KMS-11 (cell line): ENCODE measurements at regions not wholly inside any gene's neighbourhood (a gene's known extent, or its start where the extent isn't known, plus 50 kb on each side); places are given as distances from the start of the nearest gene placed in this dataset.

Source experiments
- H2AFZ ChIP-seq: fragments of 200-600 bp; sonication (generic); 2 replicates; pipeline ENCODE4 v1.6.1; 2016; ENCODE audit warnings: antibody characterized with exemption, mixed run types, low read depth
- H3K27ac ChIP-seq: fragments of 200-600 bp; sonication (generic); 2 replicates; pipeline ENCODE4 v1.6.1; 2016; ENCODE audit warnings: mild to moderate bottlenecking, mixed run types
- H3K27me3 ChIP-seq: fragments of 200-600 bp; sonication (generic); 2 replicates; pipeline ENCODE4 v1.6.1; 2017; ENCODE audit warnings: mild to moderate bottlenecking, low read depth, mixed run types, moderate library complexity; ENCODE audit not compliant: insufficient read depth
- H3K36me3 ChIP-seq: fragments of 200-600 bp; sonication (generic); 2 replicates; pipeline ENCODE4 v1.6.1; 2017; ENCODE audit warnings: mild to moderate bottlenecking, mixed run types; ENCODE audit not compliant: insufficient read depth
- H3K4me1 ChIP-seq: fragments of 200-600 bp; sonication (generic); 2 replicates; pipeline ENCODE4 v1.6.1; 2016; ENCODE audit warnings: mild to moderate bottlenecking, low read depth, mixed run types; ENCODE audit not compliant: poor library complexity, severe bottlenecking
- H3K4me2 ChIP-seq: fragments of 200-600 bp; sonication (generic); 2 replicates; pipeline ENCODE4 v1.7.0; 2016; ENCODE audit warnings: mild to moderate bottlenecking, mixed run types
- H3K4me3 ChIP-seq: fragments of 200-600 bp; sonication (generic); IDR thresholded peaks from 2 replicates; pipeline ENCODE4 v1.6.1; 2017; ENCODE audit warnings: low read depth, low read length, mixed read lengths; ENCODE audit not compliant: insufficient read depth
- H3K79me2 ChIP-seq: fragments of 200-600 bp; sonication (generic); 2 replicates; pipeline ENCODE4 v1.6.1; 2016; ENCODE audit warnings: low read depth, mixed run types; ENCODE audit not compliant: insufficient read depth
- H3K9ac ChIP-seq: fragments of 200-600 bp; sonication (generic); 2 replicates; pipeline ENCODE4 v1.6.1; 2016; ENCODE audit warnings: mild to moderate bottlenecking, mixed run types
- H4K20me1 ChIP-seq: fragments of 200-600 bp; sonication (generic); 2 replicates; pipeline ENCODE4 v1.6.1; 2016; ENCODE audit warnings: mild to moderate bottlenecking, mixed run types; ENCODE audit not compliant: insufficient read depth
- TF ChIP-seq, protein P1 (sequence below): fragments of 200-600 bp; sonication (generic); conservative IDR thresholded peaks from 2 replicates; pipeline ENCODE4 v1.6.1; 2017; ENCODE audit warnings: low read depth, mild to moderate bottlenecking, antibody characterized with exemption, low read length, moderate library complexity, mixed read lengths

DNA sequence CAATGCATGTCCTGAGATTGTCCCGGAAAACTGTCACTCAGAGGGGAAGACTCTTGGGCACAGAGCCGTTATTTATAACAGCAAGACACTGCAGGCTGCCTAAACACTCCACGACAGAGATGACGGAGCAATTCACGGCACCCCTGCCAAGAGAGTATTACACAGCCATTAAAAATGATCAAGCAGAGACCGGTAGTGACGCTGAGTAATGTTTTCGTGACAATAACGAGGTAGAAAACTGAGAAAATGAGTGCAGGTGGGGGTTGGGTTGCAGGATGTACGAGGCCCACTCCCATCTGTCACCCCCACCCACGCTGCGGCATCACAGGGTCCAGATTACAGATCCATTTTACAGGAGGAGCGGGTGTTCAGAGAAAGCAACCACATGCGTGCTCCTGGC is 58.9 kb upstream of the LINGO1 start:
- H2AFZ ChIP-seq, result no peak overlapping the region
- H3K36me3 ChIP-seq, result no peaks in the 10 kb centered on the region
- peaks cover 77% of the 10 kb centered on the region; the same call in 1 of the 2 replicates for H3K27me3 ChIP-seq
- no peak overlapping the region for H3K4me3 ChIP-seq
- no peak overlapping the region for H3K4me2 ChIP-seq
- no peak overlapping the region for H3K9ac ChIP-seq
- no peaks in the 10 kb centered on the region for H3K79me2 ChIP-seq
- no peak overlapping the region for H3K27ac ChIP-seq
- no peaks in the 10 kb centered on the region for H4K20me1 ChIP-seq
- TF ChIP-seq, protein P1, sequence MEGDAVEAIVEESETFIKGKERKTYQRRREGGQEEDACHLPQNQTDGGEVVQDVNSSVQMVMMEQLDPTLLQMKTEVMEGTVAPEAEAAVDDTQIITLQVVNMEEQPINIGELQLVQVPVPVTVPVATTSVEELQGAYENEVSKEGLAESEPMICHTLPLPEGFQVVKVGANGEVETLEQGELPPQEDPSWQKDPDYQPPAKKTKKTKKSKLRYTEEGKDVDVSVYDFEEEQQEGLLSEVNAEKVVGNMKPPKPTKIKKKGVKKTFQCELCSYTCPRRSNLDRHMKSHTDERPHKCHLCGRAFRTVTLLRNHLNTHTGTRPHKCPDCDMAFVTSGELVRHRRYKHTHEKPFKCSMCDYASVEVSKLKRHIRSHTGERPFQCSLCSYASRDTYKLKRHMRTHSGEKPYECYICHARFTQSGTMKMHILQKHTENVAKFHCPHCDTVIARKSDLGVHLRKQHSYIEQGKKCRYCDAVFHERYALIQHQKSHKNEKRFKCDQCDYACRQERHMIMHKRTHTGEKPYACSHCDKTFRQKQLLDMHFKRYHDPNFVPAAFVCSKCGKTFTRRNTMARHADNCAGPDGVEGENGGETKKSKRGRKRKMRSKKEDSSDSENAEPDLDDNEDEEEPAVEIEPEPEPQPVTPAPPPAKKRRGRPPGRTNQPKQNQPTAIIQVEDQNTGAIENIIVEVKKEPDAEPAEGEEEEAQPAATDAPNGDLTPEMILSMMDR, result no peak
- no peaks in the 10 kb centered on the region for H3K4me1 ChIP-seq

DNA sequence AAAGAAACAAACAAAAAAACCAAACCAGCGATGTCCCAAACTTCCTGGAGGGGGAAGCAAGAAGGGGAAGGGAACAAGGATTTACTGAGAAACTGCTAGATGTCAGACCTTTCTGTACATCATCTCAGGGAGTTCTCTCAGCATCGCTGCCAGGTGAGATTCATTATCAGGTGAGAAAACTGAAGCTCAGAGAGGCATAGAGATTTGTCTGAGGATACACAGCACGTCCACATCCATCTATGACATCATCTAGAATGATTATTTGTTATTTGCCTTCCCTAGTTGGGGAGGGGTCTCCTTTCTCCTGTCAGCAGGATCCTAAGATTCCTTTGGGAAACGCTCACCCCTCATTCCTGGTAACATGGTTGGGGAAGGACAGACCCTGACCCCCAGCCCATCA is 57.1 kb upstream of the LINGO1 start:
- Histone ChIP-seq H4K20me1 (no peaks in the 10 kb centered on the region), H3K79me2 (no peaks in the 10 kb centered on the region), H3K9ac (no peak overlapping the region), H3K36me3 (no peaks in the 10 kb centered on the region), H3K4me2 (no peak overlapping the region), H3K27me3 (peaks cover 68% of the 10 kb centered on the region; the same call in 1 of the 2 replicates), H3K4me1 (no peaks in the 10 kb centered on the region), H2AFZ (no peak overlapping the region), H3K27ac (no peak overlapping the region), H3K4me3 (no peak overlapping the region)
- TF ChIP-seq, protein P1, result no peak

DNA sequence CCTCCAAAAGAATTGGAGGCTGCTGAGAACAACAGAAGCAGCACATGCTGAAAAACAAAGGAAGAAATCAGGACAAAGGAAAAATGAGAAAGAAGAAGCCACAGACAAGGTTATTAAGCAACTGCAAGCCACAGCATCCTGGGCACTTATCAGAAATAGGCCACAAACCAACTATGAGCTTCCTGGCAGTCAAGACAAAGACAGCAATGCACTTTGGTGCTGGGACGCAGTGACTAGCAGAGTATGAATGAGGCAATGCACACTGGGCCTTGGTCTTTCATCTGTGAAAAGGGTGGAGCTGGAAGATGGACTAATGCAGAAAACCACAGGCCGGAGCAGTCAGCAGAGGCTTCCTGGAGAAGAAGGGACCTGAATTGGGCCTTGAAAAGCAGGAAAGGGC is 56.0 kb upstream of the LINGO1 start:
- Histone ChIP-seq H3K79me2 (no peaks in the 10 kb centered on the region), H3K4me3 (no peak overlapping the region), H4K20me1 (no peaks in the 10 kb centered on the region), H3K4me1 (no peaks in the 10 kb centered on the region), H3K4me2 (no peak overlapping the region), H3K36me3 (no peaks in the 10 kb centered on the region), H3K27me3 (peaks cover 68% of the 10 kb centered on the region), H3K27ac (no peak overlapping the region), H3K9ac (no peak overlapping the region), H2AFZ (no peak overlapping the region)
- TF ChIP-seq, protein P1, result no peak

DNA sequence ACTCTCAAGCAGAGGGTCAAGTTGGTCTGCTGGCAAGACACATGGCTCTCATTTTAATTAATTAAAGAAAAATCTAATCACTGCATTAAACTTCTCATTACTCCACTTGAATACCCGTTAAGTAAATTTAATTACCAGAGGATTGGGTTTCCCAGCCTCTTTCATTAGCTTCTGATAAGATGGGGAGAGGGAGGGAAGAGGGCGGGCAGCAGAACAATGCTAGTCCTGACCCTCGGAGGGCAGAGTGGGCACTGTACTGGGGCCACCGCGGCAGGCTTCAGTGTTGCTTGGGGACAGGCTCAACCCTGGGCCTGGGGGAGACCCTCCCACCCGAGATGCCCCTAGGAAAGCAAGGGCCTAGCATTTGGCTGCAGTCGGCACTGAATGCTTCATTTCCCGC is 55.6 kb upstream of the LINGO1 start:
- peaks cover 68% of the 10 kb centered on the region for H3K27me3 ChIP-seq
- H3K27ac ChIP-seq, result no peak overlapping the region
- TF ChIP-seq, protein P1, result no peak
- no peak overlapping the region for H2AFZ ChIP-seq
- H4K20me1 ChIP-seq, result no peaks in the 10 kb centered on the region
- no peaks in the 10 kb centered on the region for H3K36me3 ChIP-seq
- no peak overlapping the region for H3K4me3 ChIP-seq
- no peaks in the 10 kb centered on the region for H3K4me1 ChIP-seq
- H3K9ac ChIP-seq, result no peak overlapping the region
- no peak overlapping the region for H3K4me2 ChIP-seq
- H3K79me2 ChIP-seq, result no peaks in the 10 kb centered on the region
